ENCODE measurements at regions not wholly inside any gene's neighbourhood (a gene's known extent, or its start where the extent isn't known, plus 50 kb on each side); places are given as distances from the start of the nearest gene placed in this dataset.

DNA sequence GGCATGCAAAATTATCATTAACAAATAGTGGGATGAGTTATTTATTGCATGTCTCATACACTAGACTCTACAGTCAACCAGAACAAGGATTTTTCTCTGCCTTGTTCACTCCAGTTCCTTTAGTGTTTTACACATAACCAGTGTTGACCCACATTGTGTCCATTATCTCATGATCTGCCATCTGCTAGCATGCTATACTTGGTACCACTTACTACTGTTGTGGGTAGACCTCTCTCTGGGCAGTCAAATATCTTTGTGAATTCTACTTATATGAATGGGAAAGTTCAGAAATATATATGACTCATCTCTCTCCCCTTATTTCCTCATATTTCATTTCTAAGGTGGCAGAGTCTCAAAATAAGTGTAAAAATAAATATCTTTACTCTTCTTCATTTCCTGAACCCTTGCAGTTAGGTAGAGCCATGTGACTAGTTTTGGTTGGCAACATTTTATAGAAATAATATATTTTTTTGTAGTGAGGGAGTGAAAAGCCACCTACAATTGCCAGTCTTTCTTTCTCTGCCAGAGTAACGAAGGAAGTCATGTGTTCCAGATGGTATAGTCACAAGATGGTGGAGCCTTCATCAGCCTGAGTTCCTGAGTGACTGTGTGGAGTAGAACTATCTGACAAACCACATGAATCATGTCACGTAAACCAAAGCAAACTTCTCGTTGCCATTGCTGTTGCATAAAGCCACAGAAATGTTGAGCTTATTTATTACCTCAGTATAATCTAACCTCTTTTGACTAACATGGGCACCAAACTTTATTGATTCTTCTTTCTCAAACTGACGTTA is 704.0 kb downstream of the RNF144A start:
- TF ChIP-seq MYC (IDR thresholded peaks at IDR 0.05; ENCODE audit: borderline replicate concordance, low read length) (no peak), MAZ (IDR thresholded peaks at IDR 0.05; ENCODE audit: borderline replicate concordance, low read depth, low read length) (no peak), CHD2 (IDR thresholded peaks at IDR 0.05; ENCODE audit: low read length, partially characterized antibody) (no peak), HDAC2 (IDR thresholded peaks at IDR 0.05) (no peak), ZC3H11A (IDR thresholded peaks at IDR 0.05) (no peak), PHF8 (IDR thresholded peaks at IDR 0.05; ENCODE audit: borderline replicate concordance, low read depth) (no peak), FOSL2 (IDR thresholded peaks at IDR 0.05) (no peak), FOSL2 (CRISPR knock-in tag; IDR thresholded peaks at IDR 0.05) (no peak), POLR2A (IDR thresholded peaks at IDR 0.05; ENCODE audit: low read length) (no peak), BHLHE40 (IDR thresholded peaks at IDR 0.05; ENCODE audit: low read depth, low read length) (no peak), RAD21 (conservative IDR thresholded peaks at IDR 0.05 in 1 of 2, IDR thresholded peaks at IDR 0.05 in 1 of 2) (no peak)
- TF ChIP-seq, protein P1, sequence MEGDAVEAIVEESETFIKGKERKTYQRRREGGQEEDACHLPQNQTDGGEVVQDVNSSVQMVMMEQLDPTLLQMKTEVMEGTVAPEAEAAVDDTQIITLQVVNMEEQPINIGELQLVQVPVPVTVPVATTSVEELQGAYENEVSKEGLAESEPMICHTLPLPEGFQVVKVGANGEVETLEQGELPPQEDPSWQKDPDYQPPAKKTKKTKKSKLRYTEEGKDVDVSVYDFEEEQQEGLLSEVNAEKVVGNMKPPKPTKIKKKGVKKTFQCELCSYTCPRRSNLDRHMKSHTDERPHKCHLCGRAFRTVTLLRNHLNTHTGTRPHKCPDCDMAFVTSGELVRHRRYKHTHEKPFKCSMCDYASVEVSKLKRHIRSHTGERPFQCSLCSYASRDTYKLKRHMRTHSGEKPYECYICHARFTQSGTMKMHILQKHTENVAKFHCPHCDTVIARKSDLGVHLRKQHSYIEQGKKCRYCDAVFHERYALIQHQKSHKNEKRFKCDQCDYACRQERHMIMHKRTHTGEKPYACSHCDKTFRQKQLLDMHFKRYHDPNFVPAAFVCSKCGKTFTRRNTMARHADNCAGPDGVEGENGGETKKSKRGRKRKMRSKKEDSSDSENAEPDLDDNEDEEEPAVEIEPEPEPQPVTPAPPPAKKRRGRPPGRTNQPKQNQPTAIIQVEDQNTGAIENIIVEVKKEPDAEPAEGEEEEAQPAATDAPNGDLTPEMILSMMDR (IDR thresholded peaks at IDR 0.05), result no peak
- TF ChIP-seq, protein P2, sequence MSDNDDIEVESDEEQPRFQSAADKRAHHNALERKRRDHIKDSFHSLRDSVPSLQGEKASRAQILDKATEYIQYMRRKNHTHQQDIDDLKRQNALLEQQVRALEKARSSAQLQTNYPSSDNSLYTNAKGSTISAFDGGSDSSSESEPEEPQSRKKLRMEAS (IDR thresholded peaks at IDR 0.05), result no peak
